Astrocyte (in vitro differentiated cells and primary cell): ENCODE measurements at regions not wholly inside any gene's neighbourhood (a gene's known extent, or its start where the extent isn't known, plus 50 kb on each side); places are given as distances from the start of the nearest gene placed in this dataset.

ENCODE experiments used
- DNase-seq: peaks from one replicate; pipeline ENCODE4 v3.0.0-alpha.2; 2010; ENCODE audit warnings: low read depth
- FAIRE-seq: peaks from 2 replicates; lab custom pipeline; 2011; peaks lifted over from hg19 to GRCh38; lab: Jason Lieb, UNC
- H2AFZ ChIP-seq: 2 replicates; pipeline ENCODE4 v1.6.0; 2012; ENCODE audit warnings: low read depth, low read length, inconsistent platforms
- H3K27ac ChIP-seq: 2 replicates; pipeline ENCODE4 v1.5.1; 2011; ENCODE audit warnings: low read depth, low read length, inconsistent platforms
- H3K27me3 ChIP-seq: 2 replicates; pipeline ENCODE4 v1.6.0; 2011; ENCODE audit warnings: low read length, inconsistent platforms; ENCODE audit not compliant: insufficient read depth
- H3K36me3 ChIP-seq: 2 replicates; pipeline ENCODE4 v1.5.1; 2011; ENCODE audit warnings: low read length, inconsistent platforms; ENCODE audit not compliant: insufficient read depth
- H3K4me1 ChIP-seq: 2 replicates; pipeline ENCODE4 v1.5.1; 2011; ENCODE audit warnings: low read length, inconsistent platforms; ENCODE audit not compliant: insufficient read depth
- H3K4me2 ChIP-seq: 2 replicates; pipeline ENCODE4 v1.6.0; 2012; ENCODE audit warnings: low read length, inconsistent platforms
- H3K4me3 ChIP-seq: 2 replicates; pipeline ENCODE4 v1.5.1; 2011; ENCODE audit warnings: low read depth, mild to moderate bottlenecking, low read length, inconsistent platforms; ENCODE audit not compliant: insufficient read depth
- H3K79me2 ChIP-seq: 2 replicates; pipeline ENCODE4 v1.6.0; 2012; ENCODE audit warnings: mild to moderate bottlenecking, low read length, inconsistent platforms; ENCODE audit not compliant: insufficient read depth
- H3K9ac ChIP-seq: 2 replicates; pipeline ENCODE4 v1.6.0; 2012; ENCODE audit warnings: mild to moderate bottlenecking, low read length, inconsistent platforms
- H3K9me3 ChIP-seq: 2 replicates; pipeline ENCODE4 v1.5.1; 2012; ENCODE audit warnings: low read depth, mild to moderate bottlenecking, low read length, inconsistent platforms; ENCODE audit not compliant: insufficient read depth
- H4K20me1 ChIP-seq: 2 replicates; pipeline ENCODE4 v1.6.0; 2012; ENCODE audit warnings: low read length, inconsistent platforms; ENCODE audit not compliant: insufficient read depth
- H3K27ac Mint-ChIP-seq: one replicate; pipeline ENCODE4 v1.8.0; 2021; ENCODE audit warnings: mild to moderate bottlenecking, mixed read lengths; ENCODE audit not compliant: unreplicated experiment
- H3K27me3 Mint-ChIP-seq: one replicate; pipeline ENCODE4 v1.8.0; 2021; ENCODE audit warnings: low read depth, mixed read lengths; ENCODE audit not compliant: unreplicated experiment
- H3K36me3 Mint-ChIP-seq: one replicate; pipeline ENCODE4 v1.8.0; 2021; ENCODE audit warnings: low read depth, mixed read lengths; ENCODE audit not compliant: unreplicated experiment
- H3K4me1 Mint-ChIP-seq: one replicate; pipeline ENCODE4 v1.8.0; 2021; ENCODE audit warnings: low read depth, mixed read lengths; ENCODE audit not compliant: unreplicated experiment
- H3K4me3 Mint-ChIP-seq: one replicate; pipeline ENCODE4 v1.8.0; 2021; ENCODE audit warnings: mild to moderate bottlenecking, moderate library complexity, mixed read lengths; ENCODE audit not compliant: unreplicated experiment
- H3K9me3 Mint-ChIP-seq: one replicate; pipeline ENCODE4 v1.8.0; 2021; ENCODE audit warnings: mild to moderate bottlenecking, mixed read lengths; ENCODE audit not compliant: unreplicated experiment
- EZH2 ChIP-seq: IDR thresholded peaks from 2 replicates; pipeline ENCODE4 v1.6.1; 2012; ENCODE audit warnings: mild to moderate bottlenecking, low read length, inconsistent platforms; ENCODE audit not compliant: insufficient read depth
- TF ChIP-seq, protein P1 (sequence below): IDR thresholded peaks from 2 replicates; pipeline ENCODE4 v1.5.1; 2011; ENCODE audit warnings: low read depth, mild to moderate bottlenecking, inconsistent platforms, low read length, moderate library complexity; ENCODE audit not compliant: insufficient read depth

DNA sequence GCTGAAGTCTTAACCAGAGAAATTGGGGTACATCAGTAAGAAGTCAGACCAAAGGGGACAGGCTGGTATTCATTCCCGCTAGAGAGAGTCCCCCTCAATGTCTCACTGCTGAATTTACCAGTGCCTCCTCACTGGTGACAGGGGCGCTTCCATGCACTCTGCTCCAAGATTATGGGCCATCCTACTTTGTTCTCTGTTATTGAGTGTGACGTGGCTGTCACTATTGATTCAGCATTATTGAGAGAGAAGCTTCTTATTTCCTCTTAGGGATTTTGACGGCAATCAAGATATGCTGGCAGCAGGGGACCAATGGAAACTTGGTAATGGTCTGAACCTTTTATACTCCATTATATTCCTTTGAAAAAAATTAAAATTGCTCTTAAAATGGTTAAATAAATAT is 118.6 kb downstream of the SYF2 start:
- no peak overlapping the region for H3K9ac ChIP-seq
- H3K9me3 ChIP-seq = no peaks in the 10 kb centered on the region
- DNase-seq (no peak), FAIRE-seq (no peak)
- no peaks in the 10 kb centered on the region for H3K4me1 ChIP-seq
- TF ChIP-seq EZH2 = no peak
- TF ChIP-seq, protein P1, sequence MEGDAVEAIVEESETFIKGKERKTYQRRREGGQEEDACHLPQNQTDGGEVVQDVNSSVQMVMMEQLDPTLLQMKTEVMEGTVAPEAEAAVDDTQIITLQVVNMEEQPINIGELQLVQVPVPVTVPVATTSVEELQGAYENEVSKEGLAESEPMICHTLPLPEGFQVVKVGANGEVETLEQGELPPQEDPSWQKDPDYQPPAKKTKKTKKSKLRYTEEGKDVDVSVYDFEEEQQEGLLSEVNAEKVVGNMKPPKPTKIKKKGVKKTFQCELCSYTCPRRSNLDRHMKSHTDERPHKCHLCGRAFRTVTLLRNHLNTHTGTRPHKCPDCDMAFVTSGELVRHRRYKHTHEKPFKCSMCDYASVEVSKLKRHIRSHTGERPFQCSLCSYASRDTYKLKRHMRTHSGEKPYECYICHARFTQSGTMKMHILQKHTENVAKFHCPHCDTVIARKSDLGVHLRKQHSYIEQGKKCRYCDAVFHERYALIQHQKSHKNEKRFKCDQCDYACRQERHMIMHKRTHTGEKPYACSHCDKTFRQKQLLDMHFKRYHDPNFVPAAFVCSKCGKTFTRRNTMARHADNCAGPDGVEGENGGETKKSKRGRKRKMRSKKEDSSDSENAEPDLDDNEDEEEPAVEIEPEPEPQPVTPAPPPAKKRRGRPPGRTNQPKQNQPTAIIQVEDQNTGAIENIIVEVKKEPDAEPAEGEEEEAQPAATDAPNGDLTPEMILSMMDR = no peak
- no peaks in the 10 kb centered on the region for H3K79me2 ChIP-seq
- Mint-ChIP-seq H3K4me1 (peaks cover 5% of the 10 kb centered on the region), H3K4me3 (no peak overlapping the region), H3K27me3 (peaks cover 25% of the 10 kb centered on the region), H3K36me3 (peaks cover 13% of the 10 kb centered on the region), H3K27ac (no peak overlapping the region), H3K9me3 (peaks cover 15% of the 10 kb centered on the region)
- no peaks in the 10 kb centered on the region for H3K36me3 ChIP-seq
- H3K27me3 ChIP-seq = peaks cover 12% of the 10 kb centered on the region
- no peak overlapping the region for H3K4me2 ChIP-seq
- H2AFZ ChIP-seq = no peak overlapping the region
- H3K4me3 ChIP-seq = no peak overlapping the region
- no peaks in the 10 kb centered on the region for H4K20me1 ChIP-seq
- no peak overlapping the region for H3K27ac ChIP-seq

DNA sequence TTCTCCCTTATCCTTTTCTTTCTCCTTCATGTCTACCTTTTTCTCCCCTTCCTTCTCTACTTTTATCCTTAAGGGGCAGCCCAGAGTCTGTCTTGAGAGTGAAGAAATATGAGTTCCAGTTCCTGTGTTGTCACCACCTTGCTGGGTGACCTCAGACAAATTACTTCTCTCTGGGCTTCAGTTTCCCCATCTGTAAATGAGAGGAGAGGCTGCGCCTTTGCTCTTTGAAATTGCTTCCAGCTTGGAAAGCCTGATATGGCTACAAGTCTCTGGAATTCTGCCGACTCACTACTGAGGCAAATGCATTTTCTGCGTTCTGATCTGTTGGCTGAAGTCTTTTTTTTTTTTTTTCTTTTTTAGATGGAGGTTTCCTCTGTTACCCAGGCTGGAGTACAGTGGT is 119.2 kb downstream of the SYF2 start:
- DNase-seq = no peak
- Mint-ChIP-seq H3K4me3 (no peak overlapping the region), H3K27ac (peak overlapping the region; percentile 53), H3K27me3 (peaks cover 25% of the 10 kb centered on the region), H3K36me3 (peaks cover 13% of the 10 kb centered on the region), H3K4me1 (peaks cover 5% of the 10 kb centered on the region), H3K9me3 (peaks cover 15% of the 10 kb centered on the region)
- Histone ChIP-seq H3K27me3 (peaks cover 12% of the 10 kb centered on the region), H4K20me1 (no peaks in the 10 kb centered on the region), H3K4me1 (no peaks in the 10 kb centered on the region), H2AFZ (no peak overlapping the region), H3K27ac (no peak overlapping the region), H3K79me2 (no peaks in the 10 kb centered on the region), H3K9me3 (no peaks in the 10 kb centered on the region), H3K4me2 (no peak overlapping the region), H3K4me3 (no peak overlapping the region), H3K9ac (no peak overlapping the region), H3K36me3 (no peaks in the 10 kb centered on the region)
- TF ChIP-seq EZH2 = no peak
- TF ChIP-seq, protein P1 = no peak
- FAIRE-seq = no peak

DNA sequence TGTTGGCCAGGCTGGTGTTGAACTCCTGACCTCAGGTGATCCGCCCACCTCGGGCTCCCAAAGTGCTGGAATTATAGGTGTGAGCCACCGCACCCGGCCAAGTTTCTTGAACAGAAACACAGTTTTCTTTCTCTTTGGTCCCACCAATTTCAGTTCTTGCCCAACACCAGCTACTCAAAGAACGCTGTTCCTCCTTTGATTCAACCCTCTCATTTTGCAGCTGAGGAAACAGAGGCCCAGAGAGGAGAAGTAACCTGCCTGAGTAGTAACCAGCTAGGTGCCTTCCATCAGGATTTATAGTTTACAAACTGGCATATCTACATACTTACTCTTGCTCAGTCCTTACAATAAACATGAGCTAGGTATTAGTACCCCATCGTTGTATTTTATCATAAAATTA is 119.9 kb downstream of the SYF2 start:
- Histone ChIP-seq H3K9me3 (no peaks in the 10 kb centered on the region), H3K27me3 (peaks cover 12% of the 10 kb centered on the region), H4K20me1 (no peaks in the 10 kb centered on the region), H3K9ac (no peak overlapping the region), H3K27ac (no peak overlapping the region), H3K4me3 (no peak overlapping the region), H3K4me1 (no peaks in the 10 kb centered on the region), H2AFZ (no peak overlapping the region), H3K79me2 (no peaks in the 10 kb centered on the region), H3K4me2 (no peak overlapping the region), H3K36me3 (no peaks in the 10 kb centered on the region)
- Mint-ChIP-seq H3K27me3 (peaks cover 26% of the 10 kb centered on the region), H3K9me3 (peaks cover 14% of the 10 kb centered on the region), H3K4me1 (peaks cover 6% of the 10 kb centered on the region), H3K4me3 (no peak overlapping the region), H3K27ac (no peak overlapping the region), H3K36me3 (peaks cover 11% of the 10 kb centered on the region)
- DNase-seq (no peak), FAIRE-seq (no peak)
- TF ChIP-seq EZH2 = no peak
- TF ChIP-seq, protein P1 = no peak
